ENCODE measurements at regions not wholly inside any gene's neighbourhood (a gene's known extent, or its start where the extent isn't known, plus 50 kb on each side); places are given as distances from the start of the nearest gene placed in this dataset.

GRCh38 chr11:82458761-82459160, 274.9 kb downstream of the FAM181B start:
- TF ChIP-seq CTCF (conservative IDR thresholded peaks at IDR 0.05 in 1 of 2, IDR thresholded peaks at IDR 0.05 in 1 of 2; ENCODE audit: extremely low read depth in 1 of 2, insufficient read depth in 1 of 2, low read depth in 1 of 2, low read length in 2 of 2) (no peak), EZH2 (IDR thresholded peaks at IDR 0.05; ENCODE audit: borderline replicate concordance, low read length) (no peak)

All from mammary epithelial cell (primary cell).